ENCODE measurements at regions not wholly inside any gene's neighbourhood (a gene's known extent, or its start where the extent isn't known, plus 50 kb on each side); places are given as distances from the start of the nearest gene placed in this dataset.

GRCh38 chr1:30198451-30198760 lies 525.0 kb downstream of the MATN1 start:
- TF ChIP-seq REST (IDR thresholded peaks at IDR 0.05; ENCODE audit: insufficient read depth in 1 of 2, low read depth in 2 of 2, low read length in 2 of 2) = no peak
- TF ChIP-seq FOXP2 (optimal IDR thresholded peaks at IDR 0.05; ENCODE audit: borderline replicate concordance, extremely low read depth, extremely low read length, insufficient read depth) = no peak
- TF ChIP-seq TAF1 (IDR thresholded peaks at IDR 0.05; ENCODE audit: borderline replicate concordance, insufficient read depth, low read length) = no peak

Measured in PFSK-1 (cell line).